ENCODE measurements at regions not wholly inside any gene's neighbourhood (a gene's known extent, or its start where the extent isn't known, plus 50 kb on each side); places are given as distances from the start of the nearest gene placed in this dataset.
A peak's percentile ranks its signal among the peaks of the same experiment; 100 is the strongest.

DNA sequence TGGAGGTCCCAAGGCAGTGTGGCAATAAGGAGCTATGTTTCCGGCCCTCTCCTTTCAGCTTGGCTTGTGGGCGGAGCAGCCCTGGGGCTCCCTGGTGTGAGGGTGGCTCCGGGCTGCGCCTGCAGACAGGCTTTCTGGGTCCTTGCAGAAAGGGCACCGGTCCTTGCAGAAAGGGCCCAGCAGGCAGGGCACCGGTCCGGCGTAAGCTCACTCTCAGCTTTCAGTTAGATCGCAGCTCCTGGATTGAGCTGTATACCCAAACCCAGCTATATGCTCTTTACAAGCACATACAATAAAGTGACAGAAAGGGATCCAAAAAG lies 293.8 kb upstream of the SHH start (continued):
- TF ChIP-seq, protein P1, sequence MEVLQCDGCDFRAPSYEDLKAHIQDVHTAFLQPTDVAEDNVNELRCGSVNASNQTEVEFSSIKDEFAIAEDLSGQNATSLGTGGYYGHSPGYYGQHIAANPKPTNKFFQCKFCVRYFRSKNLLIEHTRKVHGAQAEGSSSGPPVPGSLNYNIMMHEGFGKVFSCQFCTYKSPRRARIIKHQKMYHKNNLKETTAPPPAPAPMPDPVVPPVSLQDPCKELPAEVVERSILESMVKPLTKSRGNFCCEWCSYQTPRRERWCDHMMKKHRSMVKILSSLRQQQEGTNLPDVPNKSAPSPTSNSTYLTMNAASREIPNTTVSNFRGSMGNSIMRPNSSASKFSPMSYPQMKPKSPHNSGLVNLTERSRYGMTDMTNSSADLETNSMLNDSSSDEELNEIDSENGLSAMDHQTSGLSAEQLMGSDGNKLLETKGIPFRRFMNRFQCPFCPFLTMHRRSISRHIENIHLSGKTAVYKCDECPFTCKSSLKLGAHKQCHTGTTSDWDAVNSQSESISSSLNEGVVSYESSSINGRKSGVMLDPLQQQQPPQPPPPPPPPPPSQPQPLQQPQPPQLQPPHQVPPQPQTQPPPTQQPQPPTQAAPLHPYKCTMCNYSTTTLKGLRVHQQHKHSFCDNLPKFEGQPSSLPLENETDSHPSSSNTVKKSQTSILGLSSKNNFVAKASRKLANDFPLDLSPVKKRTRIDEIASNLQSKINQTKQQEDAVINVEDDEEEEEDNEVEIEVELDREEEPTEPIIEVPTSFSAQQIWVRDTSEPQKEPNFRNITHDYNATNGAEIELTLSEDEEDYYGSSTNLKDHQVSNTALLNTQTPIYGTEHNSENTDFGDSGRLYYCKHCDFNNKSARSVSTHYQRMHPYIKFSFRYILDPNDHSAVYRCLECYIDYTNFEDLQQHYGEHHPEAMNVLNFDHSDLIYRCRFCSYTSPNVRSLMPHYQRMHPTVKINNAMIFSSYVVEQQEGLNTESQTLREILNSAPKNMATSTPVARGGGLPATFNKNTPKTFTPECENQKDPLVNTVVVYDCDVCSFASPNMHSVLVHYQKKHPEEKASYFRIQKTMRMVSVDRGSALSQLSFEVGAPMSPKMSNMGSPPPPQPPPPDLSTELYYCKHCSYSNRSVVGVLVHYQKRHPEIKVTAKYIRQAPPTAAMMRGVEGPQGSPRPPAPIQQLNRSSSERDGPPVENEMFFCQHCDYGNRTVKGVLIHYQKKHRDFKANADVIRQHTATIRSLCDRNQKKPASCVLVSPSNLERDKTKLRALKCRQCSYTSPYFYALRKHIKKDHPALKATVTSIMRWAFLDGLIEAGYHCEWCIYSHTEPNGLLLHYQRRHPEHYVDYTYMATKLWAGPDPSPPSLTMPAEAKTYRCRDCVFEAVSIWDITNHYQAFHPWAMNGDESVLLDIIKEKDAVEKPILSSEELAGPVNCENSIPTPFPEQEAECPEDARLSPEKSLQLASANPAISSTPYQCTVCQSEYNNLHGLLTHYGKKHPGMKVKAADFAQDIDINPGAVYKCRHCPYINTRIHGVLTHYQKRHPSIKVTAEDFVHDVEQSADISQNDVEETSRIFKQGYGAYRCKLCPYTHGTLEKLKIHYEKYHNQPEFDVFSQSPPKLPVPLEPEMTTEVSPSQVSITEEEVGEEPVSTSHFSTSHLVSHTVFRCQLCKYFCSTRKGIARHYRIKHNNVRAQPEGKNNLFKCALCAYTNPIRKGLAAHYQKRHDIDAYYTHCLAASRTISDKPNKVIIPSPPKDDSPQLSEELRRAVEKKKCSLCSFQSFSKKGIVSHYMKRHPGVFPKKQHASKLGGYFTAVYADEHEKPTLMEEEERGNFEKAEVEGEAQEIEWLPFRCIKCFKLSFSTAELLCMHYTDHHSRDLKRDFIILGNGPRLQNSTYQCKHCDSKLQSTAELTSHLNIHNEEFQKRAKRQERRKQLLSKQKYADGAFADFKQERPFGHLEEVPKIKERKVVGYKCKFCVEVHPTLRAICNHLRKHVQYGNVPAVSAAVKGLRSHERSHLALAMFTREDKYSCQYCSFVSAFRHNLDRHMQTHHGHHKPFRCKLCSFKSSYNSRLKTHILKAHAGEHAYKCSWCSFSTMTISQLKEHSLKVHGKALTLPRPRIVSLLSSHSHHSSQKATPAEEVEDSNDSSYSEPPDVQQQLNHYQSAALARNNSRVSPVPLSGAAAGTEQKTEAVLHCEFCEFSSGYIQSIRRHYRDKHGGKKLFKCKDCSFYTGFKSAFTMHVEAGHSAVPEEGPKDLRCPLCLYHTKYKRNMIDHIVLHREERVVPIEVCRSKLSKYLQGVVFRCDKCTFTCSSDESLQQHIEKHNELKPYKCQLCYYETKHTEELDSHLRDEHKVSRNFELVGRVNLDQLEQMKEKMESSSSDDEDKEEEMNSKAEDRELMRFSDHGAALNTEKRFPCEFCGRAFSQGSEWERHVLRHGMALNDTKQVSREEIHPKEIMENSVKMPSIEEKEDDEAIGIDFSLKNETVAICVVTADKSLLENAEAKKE (CRISPR knock-in tag; IDR thresholded peaks at IDR 0.05) = no peak
- TF ChIP-seq, protein P2, sequence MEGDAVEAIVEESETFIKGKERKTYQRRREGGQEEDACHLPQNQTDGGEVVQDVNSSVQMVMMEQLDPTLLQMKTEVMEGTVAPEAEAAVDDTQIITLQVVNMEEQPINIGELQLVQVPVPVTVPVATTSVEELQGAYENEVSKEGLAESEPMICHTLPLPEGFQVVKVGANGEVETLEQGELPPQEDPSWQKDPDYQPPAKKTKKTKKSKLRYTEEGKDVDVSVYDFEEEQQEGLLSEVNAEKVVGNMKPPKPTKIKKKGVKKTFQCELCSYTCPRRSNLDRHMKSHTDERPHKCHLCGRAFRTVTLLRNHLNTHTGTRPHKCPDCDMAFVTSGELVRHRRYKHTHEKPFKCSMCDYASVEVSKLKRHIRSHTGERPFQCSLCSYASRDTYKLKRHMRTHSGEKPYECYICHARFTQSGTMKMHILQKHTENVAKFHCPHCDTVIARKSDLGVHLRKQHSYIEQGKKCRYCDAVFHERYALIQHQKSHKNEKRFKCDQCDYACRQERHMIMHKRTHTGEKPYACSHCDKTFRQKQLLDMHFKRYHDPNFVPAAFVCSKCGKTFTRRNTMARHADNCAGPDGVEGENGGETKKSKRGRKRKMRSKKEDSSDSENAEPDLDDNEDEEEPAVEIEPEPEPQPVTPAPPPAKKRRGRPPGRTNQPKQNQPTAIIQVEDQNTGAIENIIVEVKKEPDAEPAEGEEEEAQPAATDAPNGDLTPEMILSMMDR (conservative IDR thresholded peaks at IDR 0.05; ENCODE audit: low read depth in 2 of 2) = no peak
- no peak for TF ChIP-seq ZNF114 (CRISPR knock-in tag; IDR thresholded peaks at IDR 0.05)
- no peak for TF ChIP-seq JUNB (IDR thresholded peaks at IDR 0.05; ENCODE audit: unreplicated experiment)
- no peak for TF ChIP-seq POLR2AphosphoS5 (IDR thresholded peaks at IDR 0.05; ENCODE audit: low read depth)

DNA sequence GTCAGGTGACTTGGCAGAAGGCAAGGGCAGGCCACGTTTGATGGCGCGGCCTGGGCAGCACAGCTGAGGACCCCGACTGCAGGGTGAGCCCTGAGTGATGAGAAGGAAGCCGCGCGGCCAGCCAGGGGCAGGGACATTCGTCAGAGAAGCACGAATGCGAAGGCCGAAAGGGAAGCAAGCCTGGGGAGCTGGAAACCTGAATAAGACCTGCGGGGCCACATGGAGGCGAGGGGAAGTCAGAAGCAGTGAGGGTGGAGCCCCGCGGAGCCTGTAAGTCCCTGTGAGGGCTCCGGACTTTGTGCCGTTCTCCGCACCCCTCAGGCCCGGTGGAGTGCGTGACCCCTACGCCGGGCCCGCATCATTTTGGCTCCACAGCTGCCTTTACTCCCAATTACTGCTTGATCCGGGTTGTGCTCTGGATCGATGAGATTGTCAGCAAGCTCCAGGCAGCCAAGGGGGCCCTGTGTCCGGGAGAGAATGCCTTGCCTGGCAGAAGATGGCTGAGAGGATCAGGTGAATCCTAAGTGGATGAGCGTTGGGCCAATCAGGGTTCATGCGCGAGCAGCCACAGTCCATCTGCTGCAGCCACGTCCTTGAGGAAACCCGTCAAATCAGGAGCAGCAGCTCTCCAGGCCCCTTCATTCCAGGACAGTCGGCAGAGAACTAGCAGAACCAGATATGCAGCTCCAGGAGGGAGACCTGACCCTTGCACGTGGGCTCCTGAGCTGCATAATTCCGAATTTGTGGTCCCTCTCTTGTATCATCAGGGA lies 293.3 kb upstream of the SHH start:
- H3K4me3 ChIP-seq = no peak overlapping the region
- peaks cover 5% of the 10 kb centered on the region; the same call in 1 of the 3 replicates for H3K4me1 Mint-ChIP-seq
- H3F3A ChIP-seq (replicated peaks; ENCODE audit: low read depth) = no peaks in the 10 kb centered on the region
- peak; percentile 62 for ATAC-seq
- no peaks in the 10 kb centered on the region for H3K36me3 ChIP-seq (ENCODE audit: insufficient read depth)
- peaks cover 2% of the 10 kb centered on the region for H3K27me3 Mint-ChIP-seq (ENCODE audit: insufficient read depth, low read depth, poor library complexity)
- no peak for DNase-seq (ENCODE audit: low spot score)
- no peak overlapping the region for H3K27ac Mint-ChIP-seq
- no peaks in the 10 kb centered on the region for H4K20me1 ChIP-seq (replicated peaks; ENCODE audit: insufficient read depth)
- H2AFZ ChIP-seq = no peak overlapping the region
- no peaks in the 10 kb centered on the region for H3K79me2 ChIP-seq (replicated peaks; ENCODE audit: insufficient read depth)
- H3K4me3 Mint-ChIP-seq = no peak overlapping the region
- peaks cover 2% of the 10 kb centered on the region; the same call in 1 of the 3 replicates for H3K9me3 Mint-ChIP-seq
- no peak for TF ChIP-seq EZH2 (IDR thresholded peaks at IDR 0.05; ENCODE audit: low read depth, unreplicated experiment)
- H3K27ac ChIP-seq (ENCODE audit: low read depth) = no peak overlapping the region
- no peaks in the 10 kb centered on the region for H3K36me3 Mint-ChIP-seq (ENCODE audit: low read depth)
- H3K27me3 ChIP-seq (ENCODE audit: insufficient read depth) = no peaks in the 10 kb centered on the region
- no peaks in the 10 kb centered on the region for H3K9me2 ChIP-seq (ENCODE audit: insufficient read depth)
- H3K4me2 ChIP-seq = no peak overlapping the region
- H3K4me1 ChIP-seq (ENCODE audit: insufficient read depth) = no peaks in the 10 kb centered on the region

Measured in GM23338 (cell line).